OCI-LY3 (cell line): ENCODE measurements at regions not wholly inside any gene's neighbourhood (a gene's known extent, or its start where the extent isn't known, plus 50 kb on each side); places are given as distances from the start of the nearest gene placed in this dataset.

Experiments
- CTCF ChIP-seq: fragments of 200-600, 300-600 bp; sonication (generic); IDR thresholded peaks from 2 replicates; pipeline ENCODE4 v1.5.1; 2014; ENCODE audit warnings: antibody characterized with exemption, low read length, low read depth
- EZH2phosphoT487 ChIP-seq: fragments of 200-600 bp; shearing (Covaris generic); IDR thresholded peaks from 2 replicates; pipeline ENCODE4 v1.6.1; 2018; ENCODE audit warnings: antibody characterized with exemption, mixed run types, low read depth

GRCh38 chr22:47354668-47355387 is 592.4 kb downstream of the TBC1D22A start:
- TF ChIP-seq CTCF = no peak
- no peak for TF ChIP-seq EZH2phosphoT487
